SK-N-MC (cell line): ENCODE measurements at regions not wholly inside any gene's neighbourhood (a gene's known extent, or its start where the extent isn't known, plus 50 kb on each side); places are given as distances from the start of the nearest gene placed in this dataset.

Experiments used
- EZH2 ChIP-seq: fragments of 200-600 bp; sonication (generic); IDR thresholded peaks from one replicate; pipeline ENCODE4 v1.6.1; 2017; ENCODE audit warnings: antibody characterized with exemption
- FOXP2 ChIP-seq: optimal IDR thresholded peaks from 2 replicates; pipeline ENCODE3; 2011; ENCODE audit warnings: mild to moderate bottlenecking, moderate library complexity; ENCODE audit not compliant: insufficient read depth; ENCODE audit errors: extremely low read length, control extremely low read depth

DNA sequence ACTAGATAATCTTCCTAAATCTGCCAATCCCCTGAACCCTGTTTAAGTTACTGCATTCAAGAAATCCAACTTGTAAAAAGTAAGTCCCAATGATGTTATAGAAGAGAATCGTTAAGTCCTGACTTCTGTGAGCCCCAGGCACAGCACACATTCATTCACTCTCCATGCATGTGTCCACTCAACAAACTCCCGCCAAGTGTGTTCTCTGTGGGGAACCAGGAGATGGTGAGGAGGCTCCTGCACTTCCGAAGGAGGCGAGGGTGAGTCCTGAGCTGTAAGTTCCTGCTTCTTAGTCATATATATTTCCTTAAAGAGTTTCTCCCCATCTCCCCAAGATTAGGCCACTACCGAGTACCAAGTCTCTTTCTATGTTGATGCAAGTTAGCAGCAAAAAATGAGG, 635.0 kb upstream of the ID2 start:
- no peak for TF ChIP-seq EZH2
- no peak for TF ChIP-seq FOXP2
